Psoas muscle (tissue), 7 donors: ENCODE measurements at regions not wholly inside any gene's neighbourhood (a gene's known extent, or its start where the extent isn't known, plus 50 kb on each side); places are given as distances from the start of the nearest gene placed in this dataset.
"Not testable (repeated sequence)": the region's sequence is repeated elsewhere in the genome, so short reads cannot be mapped to it uniquely, and the experiment has no call there.

Experiments used
- ATAC-seq, 4 donors: fragments of 200-7000 bp; cut with Tn5 transposase; one replicate each; pipeline ENCODE4 v1.9.1; 2020; ENCODE audit warnings: moderate library complexity in 3 of 4, mild to moderate bottlenecking in 2 of 4
- DNase-seq, 2 donors: peaks; one replicate each; pipeline ENCODE4 v3.0.0-alpha.2; 2020
- H3K27ac ChIP-seq: fragments of 200-600 bp; one replicate; pipeline ENCODE4 v1.8.0; 2022
- H3K27me3 ChIP-seq, 3 donors: fragments of 200-600 bp in 1 of 3; one replicate each; pipeline versions ENCODE4 v1.6.1 to v1.8.0; 2013 to 2022; ENCODE audit warnings: low read length in 2 of 3, mild to moderate bottlenecking in 2 of 3, moderate library complexity in 1 of 3; ENCODE audit not compliant: insufficient read depth in 3 of 3
- H3K36me3 ChIP-seq, 2 donors: fragments of 200-600 bp in 1 of 2; one replicate each; pipeline versions ENCODE4 v1.6.1 to v1.8.0; 2013 to 2022; ENCODE audit warnings: low read depth in 1 of 2, mild to moderate bottlenecking in 1 of 2, moderate library complexity in 1 of 2; ENCODE audit not compliant: insufficient read depth in 1 of 2
- H3K4me1 ChIP-seq: fragments of 200-600 bp; one replicate; pipeline ENCODE4 v1.8.0; 2022
- H3K4me3 ChIP-seq: fragments of 200-600 bp; one replicate; pipeline ENCODE4 v1.8.0; 2022; ENCODE audit warnings: mild to moderate bottlenecking
- H3K9me3 ChIP-seq: fragments of 200-600 bp; one replicate; pipeline ENCODE4 v1.8.0; 2022
- CTCF ChIP-seq: fragments of 200-600 bp; IDR thresholded peaks from one replicate; pipeline ENCODE4 v1.8.0; 2022; ENCODE audit warnings: antibody characterized with exemption
- WGBS, 3 donors: extraction: QIAGEN DNeasy Blood & Tissue Kit; methylation state at CpG; one replicate each; pipeline versions ENCODE4 v1.1.6 to v1.1.7; 2013; 5-methylcytosine and 5-hydroxymethylcytosine counted together
- intact Hi-C, 2 donors: fragments of 100-400 bp; cut with DNase I; formaldehyde crosslinking; loops; one replicate each; pipeline versions ENCODE4 v1.11.0 to v1.14.2; 2022
- donor health status: healthy with polysubstance abuse.
- donor health status: DM: no; HTN: no; CAD: no; lungs with moderate emphysema.
- donor health status: Bipolar disorder and iron deficiency.
- donor health status: healthy.
- donor health status: DM: yes; HTN: yes; CAD: no.
- donor health status: DM: no; HTN: no; CAD: no.
- donor health status: DM: yes; HTN: yes; CAD: no.

DNA sequence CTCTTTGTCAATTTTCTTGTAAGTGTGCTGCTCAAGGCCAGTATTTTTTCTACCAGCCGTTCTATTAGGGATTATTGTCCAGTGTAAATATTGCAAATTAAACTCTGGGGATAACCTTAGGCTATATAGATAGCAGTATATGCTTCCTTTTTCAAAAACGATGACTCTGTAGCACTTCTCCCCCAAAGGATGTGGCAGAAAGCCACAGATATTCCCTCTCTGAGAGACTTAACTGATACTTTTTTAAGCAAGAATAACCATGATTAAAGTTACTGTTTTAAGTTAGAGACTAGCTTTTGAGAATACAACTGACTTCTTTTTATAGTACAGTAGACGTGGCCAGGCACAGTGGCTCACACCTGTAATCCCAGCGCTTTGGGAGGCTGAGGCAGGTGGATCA, 130.0 kb downstream of the FHIP1A start:
- TF ChIP-seq CTCF: no peak
- ATAC-seq (no peak), DNase-seq (no peak)
- WGBS, 3 donors: 66 to 75% (median 70%) methylated on average over 4 of the region's 4 CpGs
- H3K9me3 ChIP-seq: no peaks in the 10 kb centered on the region
- H3K27ac ChIP-seq: no peak overlapping the region
- no peaks in the 10 kb centered on the region for H3K27me3 ChIP-seq
- intact Hi-C loops: no loop called here
- H3K4me3 ChIP-seq: no peak overlapping the region
- no peaks in the 10 kb centered on the region for H3K36me3 ChIP-seq
- peaks cover 59% of the 10 kb centered on the region for H3K4me1 ChIP-seq

DNA sequence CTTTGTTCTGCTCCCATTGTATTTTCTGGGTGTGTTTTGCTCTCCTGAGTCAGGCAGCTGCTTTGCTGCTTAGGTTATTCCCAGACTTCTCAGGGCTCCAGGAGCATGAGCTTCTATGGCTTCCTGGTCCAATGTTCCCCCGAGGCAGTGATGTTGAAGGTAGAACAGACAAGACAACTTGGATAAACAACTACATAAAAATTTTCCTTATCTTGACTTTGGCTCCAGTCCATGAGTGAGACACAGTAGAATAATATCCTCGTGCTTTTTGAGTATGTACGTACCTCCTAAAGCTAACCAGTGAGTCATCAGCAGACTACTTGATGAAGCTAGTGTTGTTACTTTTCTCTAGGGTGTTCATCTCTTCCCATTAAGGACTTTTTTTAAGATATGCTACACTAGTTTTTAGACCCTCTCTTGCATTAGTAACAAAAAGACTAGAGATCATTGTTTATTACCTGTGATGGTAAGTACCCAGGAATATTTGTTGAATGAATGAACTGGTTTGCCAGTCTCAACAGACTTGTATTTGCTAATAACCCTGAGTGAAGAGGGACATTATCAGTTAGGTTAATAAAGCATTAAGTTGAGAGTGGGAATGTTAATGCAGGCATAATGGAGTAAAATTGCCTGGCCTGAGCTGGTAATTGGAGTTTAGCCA, 131.9 kb downstream of the FHIP1A start:
- TF ChIP-seq CTCF: no peak

GRCh38 chr4:151541389-151542071, 132.6 kb downstream of the FHIP1A start:
- peaks cover 44% of the 10 kb centered on the region for H3K4me1 ChIP-seq
- intact Hi-C loops: no loop called here

More for the DNA sequence above, 131.9 kb downstream of the FHIP1A start:
- peaks cover 45% of the 10 kb centered on the region for H3K4me1 ChIP-seq
- H3K27ac ChIP-seq: peak overlapping the region; percentile 56
- ATAC-seq: peak in 3 of 4 donors; percentile 68 to 86 (median 80)
- H3K9me3 ChIP-seq: no peaks in the 10 kb centered on the region
- no peak overlapping the region for H3K4me3 ChIP-seq
- H3K27me3 ChIP-seq: no peaks in the 10 kb centered on the region
- intact Hi-C loops: no loop called here
- 33 to 60% (median 43%) methylated on average over 3 of the region's 3 CpGs for WGBS, 3 donors
- H3K36me3 ChIP-seq: no peaks in the 10 kb centered on the region
- no peak for DNase-seq

GRCh38 chr4:151548708-151549107, 139.7 kb downstream of the FHIP1A start:
- 80 to 92% (median 87%) methylated on average over 8 of the region's 8 CpGs for WGBS, 3 donors
- no peak for ATAC-seq
- Histone ChIP-seq H3K27me3 (no peaks in the 10 kb centered on the region), H3K9me3 (no peaks in the 10 kb centered on the region), H3K4me1 (peaks cover 4% of the 10 kb centered on the region), H3K27ac (no peak overlapping the region), H3K4me3 (no peak overlapping the region), H3K36me3 (no peaks in the 10 kb centered on the region)
- TF ChIP-seq CTCF: no peak
- DNase-seq: no peak
- intact Hi-C loops: no loop called here

More at GRCh38 chr4:151541389-151542071, 132.6 kb downstream of the FHIP1A start:
- no peak for DNase-seq
- Histone ChIP-seq H3K27me3 (no peaks in the 10 kb centered on the region), H3K4me3 (no peak overlapping the region), H3K27ac (peak overlapping the region; percentile 56), H3K36me3 (no peaks in the 10 kb centered on the region), H3K9me3 (no peaks in the 10 kb centered on the region)
- TF ChIP-seq CTCF: no peak
- ATAC-seq: no peak
- 47 to 52% (median 49%) methylated on average over 6 of the region's 6 CpGs for WGBS, 3 donors

- DNase-seq, intact Hi-C loops, H3K36me3 ChIP-seq, H3K27ac ChIP-seq, H3K4me3 ChIP-seq, ATAC-seq, H3K27me3 ChIP-seq, H3K9me3 ChIP-seq, H3K4me1 ChIP-seq: not testable (repeated sequence)
- 93 to 100% (median 100%) methylated on average over 2 of the region's 2 CpGs for WGBS, 3 donors
Observed at GRCh38 chr4:151549378-151549777, 140.4 kb downstream of the FHIP1A start.
